A549 (cell line): ENCODE measurements at regions not wholly inside any gene's neighbourhood (a gene's known extent, or its start where the extent isn't known, plus 50 kb on each side); places are given as distances from the start of the nearest gene placed in this dataset.

Experiments used
- ATAC-seq, 2 experiments: fragments of 200-7000 bp in 1 of 2; fragments of >200 bp in 1 of 2; cut with Nextera tagmentation in 1 of 2; cut with Tn5 transposase in 1 of 2; 3 replicates each; pipeline versions ENCODE4 v1.8.0 to v1.9.1; 2018 to 2020; ENCODE audit warnings: mild to moderate bottlenecking in 1 of 2, moderate library complexity in 1 of 2
- CTCF ChIA-PET: fragments of 300-600 bp; sonication (Branson Sonifier 250); formaldehyde crosslinking; extraction: SDS; loops from one replicate; lab custom pipeline; 2021; ENCODE audit warnings: antibody characterized with exemption, inconsistent platforms; lab: Yijun Ruan, JAX
- POLR2A ChIA-PET: fragments of 350-600 bp; formaldehyde crosslinking; extraction: SDS; loops from one replicate; lab custom pipeline; 2021; ENCODE audit warnings: antibody characterized with exemption, inconsistent platforms; lab: Yijun Ruan, JAX
- DNase-seq, 2 experiments: peaks; one replicate each; pipeline versions ENCODE4 v3.0.0 to v3.0.0-alpha.2; 2011 to 2016; ENCODE audit warnings: low read depth in 1 of 2, low spot score in 1 of 2
- FAIRE-seq: peaks from 2 replicates; lab custom pipeline; 2011; peaks lifted over from hg19 to GRCh38; lab: Jason Lieb, UNC
- H3K27ac ChIP-seq, 2 experiments: fragments of >200 bp; sonication (Bioruptor Twin); formaldehyde crosslinking; 3 replicates each; pipeline ENCODE4 v1.5.1; 2016 to 2017
- H3K4me1 ChIP-seq: fragments of >200 bp; sonication (Bioruptor Twin); formaldehyde crosslinking; 3 replicates; pipeline ENCODE4 v1.6.1; 2016
- H3K4me2 ChIP-seq: fragments of >200 bp; sonication (Bioruptor Twin); formaldehyde crosslinking; 3 replicates; pipeline ENCODE4 v1.6.1; 2016
- H3K4me3 ChIP-seq: fragments of >200 bp; sonication (Bioruptor Twin); formaldehyde crosslinking; 3 replicates; pipeline ENCODE4 v1.5.1; 2016
- H3K9me3 ChIP-seq: fragments of >200 bp; sonication (Bioruptor Twin); formaldehyde crosslinking; 3 replicates; pipeline ENCODE4 v1.6.1; 2016
- ATOH8 ChIP-seq: fragments of 250-450 bp; sonication (Bioruptor Pico); IDR thresholded peaks from 2 replicates; pipeline ENCODE4 v1.5.0; 2020; ENCODE audit warnings: low read depth, mild to moderate bottlenecking, moderate library complexity
- CBX8 ChIP-seq: fragments of 200-600 bp; sonication (generic); IDR thresholded peaks from 2 replicates; pipeline ENCODE4 v1.6.1; 2016
- CEBPB ChIP-seq, 2 experiments: fragments of >200 bp in 1 of 2; sonication (Bioruptor Twin) in 1 of 2; formaldehyde crosslinking in 1 of 2; IDR thresholded peaks; 2 replicates each; pipeline ENCODE4 v1.6.1; 2012 to 2016
- EP300 ChIP-seq, 2 experiments: fragments of >200 bp; sonication (Bioruptor Twin); formaldehyde crosslinking; IDR thresholded peaks; 2 replicates in 1 of 2; 3 replicates in 1 of 2; pipeline ENCODE4 v1.6.1; 2016 to 2017
- ESRRA ChIP-seq: fragments of 150-350 bp; IDR thresholded peaks from 2 replicates; pipeline ENCODE4 v1.6.1; 2014; ENCODE audit warnings: mild to moderate bottlenecking, low read length, borderline replicate concordance
- FOSB ChIP-seq: fragments of 250-450 bp; sonication (Bioruptor Pico); IDR thresholded peaks from 2 replicates; pipeline ENCODE4 v1.5.0; 2020; ENCODE audit warnings: mild to moderate bottlenecking, moderate library complexity
- FOSL2 ChIP-seq, 2 experiments: fragments of 450-650 bp in 1 of 2; fragments of >200 bp in 1 of 2; sonication (Bioruptor Twin) in 1 of 2; formaldehyde crosslinking; IDR thresholded peaks; 2 replicates each; pipeline versions ENCODE4 v1.5.0 to v1.6.1; 2016 to 2020; ENCODE audit warnings: mild to moderate bottlenecking in 1 of 2, moderate library complexity in 1 of 2
- GATA3 ChIP-seq: IDR thresholded peaks from 2 replicates; pipeline ENCODE4 v1.6.1; 2012; ENCODE audit warnings: borderline replicate concordance
- HDAC2 ChIP-seq: fragments of 200-600 bp; sonication (generic); IDR thresholded peaks from 2 replicates; pipeline ENCODE4 v1.6.1; 2016
- HES2 ChIP-seq: fragments of >200 bp; sonication (Bioruptor Twin); formaldehyde crosslinking; IDR thresholded peaks from 2 replicates; pipeline ENCODE4 v1.6.1; 2016
- HEYL ChIP-seq: fragments of 250-450 bp; sonication (Bioruptor Pico); IDR thresholded peaks from 2 replicates; pipeline ENCODE4 v1.8.0; 2021; ENCODE audit warnings: mild to moderate bottlenecking, moderate library complexity
- HMGXB4 ChIP-seq: fragments of 250-450 bp; sonication (Bioruptor Pico); IDR thresholded peaks from 2 replicates; pipeline ENCODE4 v1.5.0; 2021; ENCODE audit warnings: mild to moderate bottlenecking, moderate library complexity, borderline replicate concordance
- HOXB13 ChIP-seq: fragments of 250-450 bp; sonication (Bioruptor Pico); IDR thresholded peaks from 2 replicates; pipeline ENCODE4 v1.5.0; 2020; ENCODE audit warnings: low read depth, mild to moderate bottlenecking, moderate library complexity
- JUN ChIP-seq, 2 experiments: fragments of >200 bp; sonication (Bioruptor Twin); formaldehyde crosslinking; IDR thresholded peaks; 2 replicates in 1 of 2; 3 replicates in 1 of 2; pipeline ENCODE4 v1.6.1; 2016 to 2017
- MYC ChIP-seq: IDR thresholded peaks from 2 replicates; pipeline ENCODE4 v1.6.1; 2012; ENCODE audit warnings: mild to moderate bottlenecking, inconsistent platforms, low read length, improper control_type of control experiment, borderline replicate concordance
- PBX3 ChIP-seq: IDR thresholded peaks from 2 replicates; pipeline ENCODE4 v1.6.1; 2012
- PHF8 ChIP-seq: fragments of 200-600 bp; sonication (generic); IDR thresholded peaks from 2 replicates; pipeline ENCODE4 v1.6.1; 2016; ENCODE audit warnings: low read depth, mild to moderate bottlenecking, antibody characterized with exemption, moderate library complexity, borderline replicate concordance
- RARB ChIP-seq: fragments of 250-450 bp; sonication (Bioruptor Pico); IDR thresholded peaks from 2 replicates; pipeline ENCODE4 v1.8.0; 2021; ENCODE audit warnings: mild to moderate bottlenecking, moderate library complexity
- SMC3 ChIP-seq: fragments of >200 bp; sonication (Bioruptor Twin); formaldehyde crosslinking; IDR thresholded peaks from 3 replicates; pipeline ENCODE4 v1.6.1; 2018; ENCODE audit warnings: inconsistent platforms
- SREBF2 ChIP-seq: fragments of 450-650 bp; IDR thresholded peaks from 2 replicates; pipeline ENCODE4 v1.6.1; 2014; ENCODE audit warnings: mild to moderate bottlenecking, moderate library complexity
- ZSCAN20 ChIP-seq: fragments of 250-450 bp; sonication (Bioruptor Pico); IDR thresholded peaks from 2 replicates; pipeline ENCODE4 v1.8.0; 2022; ENCODE audit warnings: mild to moderate bottlenecking, moderate library complexity
- WGBS: methylation state at CpG from one replicate; pipeline ENCODE4 v1.1.6; 2017; ENCODE audit errors: missing lambda C conversion rate; 5-methylcytosine and 5-hydroxymethylcytosine counted together

- ATAC-seq: no peak
Measured at GRCh38 chrX:150156615-150157014, 206.5 kb upstream of the MAMLD1 start.

GRCh38 chrX:150157291-150157690, 205.8 kb upstream of the MAMLD1 start:
- ATAC-seq (no peak), FAIRE-seq (no peak), DNase-seq (no peak)
- H3K4me3 ChIP-seq: no peak overlapping the region
- TF ChIP-seq MYC (no peak), HOXB13 (CRISPR knock-in tag) (no peak)
- H3K4me1 ChIP-seq: peaks cover 30% of the 10 kb centered on the region
- WGBS: 83% methylated on average over 2 of the region's 2 CpGs
- no peak overlapping the region for H3K27ac ChIP-seq
- CTCF ChIA-PET: no interaction called here
- H3K9me3 ChIP-seq: no peaks in the 10 kb centered on the region
- POLR2A ChIA-PET: no interaction called here
- H3K4me2 ChIP-seq: no peak overlapping the region

More at GRCh38 chrX:150156615-150157014, 206.5 kb upstream of the MAMLD1 start:
- H3K4me2 ChIP-seq: no peak overlapping the region
- no peak overlapping the region for H3K27ac ChIP-seq
- H3K4me1 ChIP-seq: peaks cover 23% of the 10 kb centered on the region
- POLR2A ChIA-PET: no interaction called here
- FAIRE-seq (no peak), DNase-seq (no peak)
- TF ChIP-seq ATOH8 (CRISPR knock-in tag): no peak
- no peak for TF ChIP-seq EP300 (IDR thresholded peaks at IDR 0.05)
- TF ChIP-seq SREBF2: no peak
- TF ChIP-seq FOSL2 (IDR thresholded peaks at IDR 0.05): no peak
- no peak for TF ChIP-seq FOSL2 (CRISPR knock-in tag; IDR thresholded peaks at IDR 0.05)
- no peak for TF ChIP-seq ZSCAN20 (CRISPR knock-in tag)
- no peak for TF ChIP-seq PBX3
- TF ChIP-seq JUN (IDR thresholded peaks at IDR 0.05): no peak
- no peak for TF ChIP-seq HMGXB4
- no peak for TF ChIP-seq FOSB (CRISPR knock-in tag)
- TF ChIP-seq GATA3: no peak
- TF ChIP-seq HDAC2: no peak
- no peak for TF ChIP-seq CBX8
- no peak for TF ChIP-seq HES2
- no peak for TF ChIP-seq PHF8
- TF ChIP-seq CEBPB (IDR thresholded peaks at IDR 0.05): no peak
- TF ChIP-seq SMC3: no peak
- no peak for TF ChIP-seq ESRRA
- TF ChIP-seq HEYL (CRISPR knock-in tag): no peak
- no peak for TF ChIP-seq RARB (CRISPR knock-in tag)
- no peaks in the 10 kb centered on the region for H3K9me3 ChIP-seq
- CTCF ChIA-PET: no interaction called here
- WGBS: 94% methylated on average over 4 of the region's 4 CpGs
- no peak overlapping the region for H3K4me3 ChIP-seq
